ENCODE measurements at regions not wholly inside any gene's neighbourhood (a gene's known extent, or its start where the extent isn't known, plus 50 kb on each side); places are given as distances from the start of the nearest gene placed in this dataset.

DNA sequence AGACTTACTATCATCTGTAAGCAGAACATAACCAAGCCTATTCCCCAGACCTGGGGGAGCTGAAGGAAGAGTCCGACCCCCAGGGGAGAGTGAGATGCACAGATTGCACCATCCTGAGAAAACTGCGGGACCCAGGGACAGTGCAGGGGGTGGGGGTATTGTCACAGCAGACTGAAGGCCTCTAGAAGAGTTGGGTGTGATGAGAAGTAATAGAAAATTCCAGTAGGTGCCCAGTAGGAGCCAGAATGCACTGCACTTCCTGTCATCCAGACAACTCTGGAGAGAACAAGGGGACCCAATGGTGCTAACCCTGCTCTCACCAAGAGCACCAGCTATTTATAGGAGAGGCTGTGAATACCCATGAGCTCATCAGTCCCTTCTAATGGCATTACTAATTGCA lies 190.1 kb downstream of the BCL11B start:
- no peaks in the 10 kb centered on the region for H4K20me1 ChIP-seq (replicated peaks; ENCODE audit: control insufficient read depth, extremely low read depth, insufficient read depth, low read length)
- POLR2A ChIA-PET, result no interaction called here
- no peak overlapping the region for H2AFZ ChIP-seq (ENCODE audit: low read depth, low read length)
- H3K36me3 ChIP-seq (ENCODE audit: control insufficient read depth in 2 of 2, extremely low read depth in 1 of 2, insufficient read depth in 2 of 2, low read length in 2 of 2), result no peaks in the 10 kb centered on the region
- no peaks in the 10 kb centered on the region for H3K27me3 ChIP-seq (ENCODE audit: control insufficient read depth in 2 of 2, insufficient read depth in 2 of 2, low read length in 2 of 2)
- dilution Hi-C loops (cut with MboI; ENCODE audit: extremely low pct_ligation_motif_present, low sequenced_read_pairs), result no loop called here
- CTCF ChIA-PET, result no interaction called here
- intact Hi-C loops (cut with micrococcal nuclease), result no loop called here
- TF ChIP-seq FOS (IDR thresholded peaks at IDR 0.05; ENCODE audit: borderline replicate concordance, insufficient read depth, low read length) (no peak), POLR2A (IDR thresholded peaks at IDR 0.05; ENCODE audit: low read depth, low read length) (no peak), EZH2 (IDR thresholded peaks at IDR 0.05; ENCODE audit: borderline replicate concordance, low read depth, low read length, severe bottlenecking) (no peak), MYC (IDR thresholded peaks at IDR 0.05; ENCODE audit: low read depth, low read length) (no peak), GATA2 (IDR thresholded peaks at IDR 0.05; ENCODE audit: insufficient read depth, insufficient read length, low read depth, low read length) (no peak), JUN (IDR thresholded peaks at IDR 0.05; ENCODE audit: borderline replicate concordance, insufficient read depth, insufficient read length, low read depth) (no peak)
- TF ChIP-seq, protein P1, sequence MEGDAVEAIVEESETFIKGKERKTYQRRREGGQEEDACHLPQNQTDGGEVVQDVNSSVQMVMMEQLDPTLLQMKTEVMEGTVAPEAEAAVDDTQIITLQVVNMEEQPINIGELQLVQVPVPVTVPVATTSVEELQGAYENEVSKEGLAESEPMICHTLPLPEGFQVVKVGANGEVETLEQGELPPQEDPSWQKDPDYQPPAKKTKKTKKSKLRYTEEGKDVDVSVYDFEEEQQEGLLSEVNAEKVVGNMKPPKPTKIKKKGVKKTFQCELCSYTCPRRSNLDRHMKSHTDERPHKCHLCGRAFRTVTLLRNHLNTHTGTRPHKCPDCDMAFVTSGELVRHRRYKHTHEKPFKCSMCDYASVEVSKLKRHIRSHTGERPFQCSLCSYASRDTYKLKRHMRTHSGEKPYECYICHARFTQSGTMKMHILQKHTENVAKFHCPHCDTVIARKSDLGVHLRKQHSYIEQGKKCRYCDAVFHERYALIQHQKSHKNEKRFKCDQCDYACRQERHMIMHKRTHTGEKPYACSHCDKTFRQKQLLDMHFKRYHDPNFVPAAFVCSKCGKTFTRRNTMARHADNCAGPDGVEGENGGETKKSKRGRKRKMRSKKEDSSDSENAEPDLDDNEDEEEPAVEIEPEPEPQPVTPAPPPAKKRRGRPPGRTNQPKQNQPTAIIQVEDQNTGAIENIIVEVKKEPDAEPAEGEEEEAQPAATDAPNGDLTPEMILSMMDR (IDR thresholded peaks at IDR 0.05; ENCODE audit: extremely low read depth in 1 of 2, insufficient read depth in 1 of 2, low read depth in 1 of 2, low read length in 2 of 2), result no peak
- FAIRE-seq (no peak), DNase-seq (ENCODE audit: low read depth, low spot score) (no peak)
- no peaks in the 10 kb centered on the region for H3K4me1 ChIP-seq (ENCODE audit: control insufficient read depth, extremely low read depth, insufficient read depth, low read length)
- no peak overlapping the region for H3K27ac ChIP-seq (ENCODE audit: insufficient read depth, low read depth, low read length)
- no peak overlapping the region for H3K4me3 ChIP-seq (replicated peaks in 1 of 3; ENCODE audit: insufficient read depth in 1 of 3, low read depth in 1 of 3, low read length in 3 of 3)
- H3K9me3 ChIP-seq (replicated peaks; ENCODE audit: control insufficient read depth, insufficient read depth, low read length), result peaks cover 6% of the 10 kb centered on the region
- H3K9ac ChIP-seq (replicated peaks; ENCODE audit: extremely low read depth, insufficient read depth, low read length), result no peak overlapping the region
- no peaks in the 10 kb centered on the region for H3K9me1 ChIP-seq (replicated peaks; ENCODE audit: control insufficient read depth, extremely low read depth, insufficient read depth, low read length)
- H3K79me2 ChIP-seq (ENCODE audit: control insufficient read depth, insufficient read depth, low read length), result no peaks in the 10 kb centered on the region
- no TSS peak for BruUV-seq (replicated peaks)
- H3K4me2 ChIP-seq (ENCODE audit: insufficient read depth, low read length), result no peak overlapping the region
